NCI-H510A treated with DMSO at 0.1 percent for 48 hours (cell line): ENCODE measurements at regions not wholly inside any gene's neighbourhood (a gene's known extent, or its start where the extent isn't known, plus 50 kb on each side); places are given as distances from the start of the nearest gene placed in this dataset.
"Not testable (repeated sequence)": the region's sequence is repeated elsewhere in the genome, so short reads cannot be mapped to it uniquely, and the experiment has no call there.

Source experiments
- DNase-seq: peaks from one replicate; lab custom pipeline; 2025; lab: John Stamatoyannopoulos, UW

DNA sequence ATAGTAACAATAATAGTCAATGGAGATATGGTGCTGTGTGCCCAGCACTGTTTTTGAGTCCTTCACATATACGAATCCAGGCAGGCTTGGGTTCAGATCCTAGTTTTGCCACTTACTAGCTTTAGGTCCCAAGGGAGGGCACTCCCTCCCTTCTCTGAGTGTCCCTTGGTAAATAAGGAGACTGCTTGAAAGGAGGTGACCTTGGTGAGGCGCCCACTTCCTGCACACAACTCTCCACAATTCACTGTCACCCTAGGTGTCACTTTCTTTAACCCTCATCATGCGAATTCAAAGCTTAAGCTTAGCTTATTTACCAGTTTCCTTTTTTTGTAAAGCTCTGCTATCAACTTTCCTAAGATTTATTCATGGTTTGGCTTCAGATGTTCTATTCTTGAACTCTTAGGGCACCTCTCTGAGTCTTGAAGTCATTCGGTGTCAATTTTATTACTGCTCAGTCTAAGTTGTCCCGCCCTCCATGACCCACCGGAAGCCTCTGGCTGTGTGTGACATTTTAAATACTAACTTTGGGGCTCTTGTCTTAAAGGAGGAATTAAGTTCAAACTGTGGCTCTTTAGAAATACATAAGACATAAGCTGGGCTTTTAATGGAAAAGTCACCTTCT lies 170.7 kb upstream of the ZNF618 start:
- DNase-seq, result no peak

DNA sequence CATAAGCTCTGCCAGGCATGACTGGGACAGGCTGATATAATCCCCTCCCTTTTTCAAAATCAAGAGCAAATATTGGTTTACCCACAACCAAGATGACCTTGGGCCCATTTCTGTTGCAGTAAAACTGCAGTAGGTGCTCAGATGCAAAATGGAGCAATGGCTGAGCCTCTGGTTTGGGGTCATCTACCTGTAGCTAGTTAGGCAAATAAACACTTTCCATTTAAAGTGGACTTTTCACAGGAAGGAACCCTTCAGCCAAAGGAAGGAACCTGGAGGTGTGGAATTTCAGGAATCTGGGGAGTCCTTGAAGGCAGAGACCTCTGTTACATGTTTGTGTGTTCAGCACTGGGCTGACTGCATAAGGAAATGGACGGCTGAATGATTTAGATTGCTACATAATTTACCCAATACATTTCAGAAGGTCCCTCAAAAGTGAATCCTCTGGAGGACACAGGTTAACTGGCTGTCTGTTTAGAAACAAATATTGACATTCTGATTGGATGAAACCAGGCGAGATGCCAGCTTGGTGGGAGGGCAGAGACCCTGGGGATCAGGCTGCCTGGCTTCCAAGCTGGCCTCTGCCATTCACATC lies 170.1 kb upstream of the ZNF618 start:
- no peak for DNase-seq

DNA sequence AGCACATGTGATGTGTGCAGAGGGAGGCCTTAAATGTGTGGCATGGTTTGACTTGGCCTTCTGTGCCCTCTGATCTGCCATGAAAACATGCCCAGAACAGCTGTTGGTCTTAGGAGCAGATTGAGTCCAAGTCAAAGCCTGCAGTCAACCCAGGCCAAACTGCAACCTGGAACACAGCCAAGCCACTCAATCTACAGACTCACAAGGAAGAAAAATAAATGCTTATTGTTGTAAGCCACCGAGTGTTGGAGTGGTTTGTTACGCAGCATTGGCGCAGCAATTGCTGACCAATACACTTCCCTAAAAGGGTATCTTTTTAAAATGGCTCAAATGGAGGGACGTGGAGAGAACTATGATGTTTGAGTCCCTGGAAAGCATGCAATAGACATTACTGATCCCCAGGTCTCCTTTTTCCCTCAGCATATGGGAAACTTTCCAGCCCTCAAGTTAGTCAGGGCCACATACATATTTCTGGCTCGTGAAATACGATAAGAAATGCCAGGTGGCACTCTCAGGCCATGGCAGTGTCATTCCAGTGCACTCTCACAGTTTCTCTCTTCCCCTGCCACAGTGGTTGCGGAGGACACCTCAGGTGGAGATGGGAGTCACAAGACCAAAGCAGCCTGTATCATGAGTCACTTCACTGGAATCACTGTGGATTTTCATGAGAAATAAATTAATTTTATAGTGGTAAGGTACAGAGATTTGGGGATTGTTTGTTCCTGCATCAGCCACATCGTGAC lies 168.0 kb upstream of the ZNF618 start:
- no peak for DNase-seq

DNA sequence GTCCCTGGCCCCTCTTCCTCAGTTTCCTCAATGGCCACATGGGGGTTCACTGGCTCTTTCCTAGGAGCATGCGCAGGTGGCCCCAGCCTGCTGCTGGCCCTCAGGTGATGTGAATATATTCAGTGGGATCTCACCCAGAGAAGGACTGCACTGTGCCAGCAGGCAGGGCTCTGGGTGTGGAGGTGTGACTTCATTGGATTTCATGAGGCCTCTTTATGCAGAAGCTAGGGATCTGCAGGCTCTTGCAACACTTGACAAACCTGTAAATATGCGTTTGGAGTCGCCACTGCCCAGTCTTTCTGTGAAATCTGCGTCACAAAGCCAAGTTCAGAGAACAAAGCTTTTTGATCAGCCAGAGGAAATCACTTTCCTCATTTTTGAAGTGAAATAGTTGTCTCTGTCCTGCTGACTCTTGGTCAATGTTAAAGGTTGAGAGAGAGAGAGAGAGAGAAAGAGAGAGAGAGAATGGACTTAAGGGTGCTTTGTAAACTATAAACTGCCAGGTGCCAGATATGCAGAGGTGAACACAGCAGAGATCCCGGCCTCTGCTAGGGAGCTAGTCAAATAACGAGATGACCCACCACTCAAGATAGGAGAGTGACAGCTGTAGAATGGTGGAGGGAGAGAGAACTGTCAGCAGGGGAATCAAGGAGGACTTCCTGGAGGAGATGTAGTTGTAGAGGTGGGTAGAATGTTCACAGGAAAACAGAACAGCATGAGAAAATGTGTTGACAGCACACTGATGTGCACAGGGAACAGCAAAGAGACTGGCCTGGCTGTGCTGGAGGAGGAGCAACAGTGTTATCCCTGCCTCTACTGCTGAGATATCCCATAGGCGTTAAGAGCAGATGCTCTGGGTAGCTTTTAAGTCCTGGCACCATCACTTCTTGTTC lies 167.0 kb upstream of the ZNF618 start:
- DNase-seq, result no peak

DNA sequence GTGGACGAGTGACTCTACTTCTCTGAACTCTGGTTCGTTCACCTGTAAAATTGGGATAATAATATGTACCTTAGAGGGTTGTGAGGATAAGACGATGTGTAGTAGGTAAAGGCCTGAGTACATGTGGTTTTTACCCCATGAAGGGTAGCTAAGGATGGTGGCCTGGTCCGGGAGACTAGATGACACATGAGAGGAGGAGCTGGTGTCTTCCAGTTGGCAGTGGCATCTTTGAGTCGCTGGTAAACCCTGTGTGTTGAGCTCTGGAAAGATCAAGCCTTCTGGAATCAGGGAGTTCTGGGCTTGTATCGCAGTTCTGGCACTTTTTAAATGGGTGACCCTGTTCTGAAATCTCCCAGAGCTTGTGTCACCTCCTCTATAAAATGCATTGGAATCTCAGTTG lies 166.4 kb upstream of the ZNF618 start:
- DNase-seq, result no peak

DNA sequence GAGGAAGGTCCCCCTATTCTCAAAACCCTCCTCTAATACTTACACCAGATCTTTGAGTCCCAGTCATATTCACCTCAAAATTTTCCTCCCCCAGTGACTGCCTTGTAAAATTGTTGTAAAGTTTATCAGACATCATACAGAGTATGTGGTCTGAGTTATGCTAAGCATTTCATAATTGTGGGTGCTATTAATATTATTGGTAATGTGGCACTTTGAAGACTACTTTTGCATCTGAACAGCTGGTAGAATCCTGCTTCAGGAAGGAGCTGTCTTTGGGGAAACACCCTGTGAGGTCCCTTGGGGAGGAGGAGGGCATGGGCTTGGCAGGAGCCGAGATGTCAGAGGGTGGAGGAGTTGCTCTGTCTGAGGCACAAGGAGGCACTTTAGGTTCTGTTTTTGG lies 164.9 kb upstream of the ZNF618 start:
- no peak for DNase-seq

DNA sequence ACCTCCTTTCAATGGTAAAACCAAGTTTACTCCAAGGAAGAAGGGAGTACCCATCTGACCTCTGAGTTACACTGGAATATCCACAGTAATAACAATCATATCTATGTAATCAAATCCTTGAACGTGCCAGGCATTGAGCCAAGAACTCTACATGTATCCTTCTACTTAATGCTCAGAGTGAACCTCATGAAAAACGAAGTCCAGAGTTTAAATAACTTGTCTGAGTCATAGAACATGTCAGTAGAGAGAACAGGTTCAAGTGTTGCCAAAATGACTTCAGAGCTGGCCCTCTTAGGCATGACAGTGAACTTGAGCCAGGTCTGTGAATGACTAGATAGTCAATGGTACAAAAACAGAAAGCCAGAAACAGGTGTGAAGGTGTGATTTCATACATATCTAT lies 164.1 kb upstream of the ZNF618 start:
- DNase-seq, result no peak

DNA sequence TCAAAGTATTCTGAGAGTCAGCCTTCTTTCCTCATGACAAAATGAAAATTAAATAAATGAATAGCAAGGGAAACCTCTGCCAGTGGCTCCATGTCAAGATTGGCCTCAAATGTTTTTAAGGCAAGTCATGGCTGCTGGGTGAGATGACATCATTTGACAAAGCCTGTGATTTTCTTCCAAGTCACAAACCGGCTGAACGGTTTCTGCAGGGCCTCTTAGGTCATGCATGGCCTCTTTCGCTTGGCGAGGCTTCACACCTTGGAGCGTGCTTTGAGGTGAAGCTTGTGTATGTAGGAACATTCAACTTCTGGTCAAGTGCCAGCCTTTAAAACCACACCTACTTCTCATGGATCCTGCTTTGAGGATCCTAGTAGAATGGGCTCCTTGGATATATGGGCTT lies 161.0 kb upstream of the ZNF618 start:
- no peak for DNase-seq

DNA sequence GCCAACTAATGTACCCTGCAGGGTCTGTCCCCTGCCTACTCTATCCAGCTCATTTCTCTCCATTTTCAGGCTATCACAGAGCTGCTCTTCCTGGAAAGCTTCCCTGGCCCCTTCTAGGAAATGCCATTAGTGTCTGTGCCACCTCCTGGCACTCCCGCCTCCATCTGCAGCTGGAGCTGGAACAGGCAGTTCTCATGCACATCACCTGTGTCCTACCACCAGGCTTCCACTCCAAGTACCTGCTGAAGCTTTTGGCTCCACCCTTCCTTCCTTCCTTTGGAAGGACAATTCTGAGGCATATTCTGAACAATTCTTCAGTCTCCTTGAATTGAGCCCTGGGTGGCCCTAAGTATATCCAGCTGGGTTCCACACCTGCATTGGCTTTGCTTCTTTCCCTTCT lies 156.2 kb upstream of the ZNF618 start:
- no peak for DNase-seq

DNA sequence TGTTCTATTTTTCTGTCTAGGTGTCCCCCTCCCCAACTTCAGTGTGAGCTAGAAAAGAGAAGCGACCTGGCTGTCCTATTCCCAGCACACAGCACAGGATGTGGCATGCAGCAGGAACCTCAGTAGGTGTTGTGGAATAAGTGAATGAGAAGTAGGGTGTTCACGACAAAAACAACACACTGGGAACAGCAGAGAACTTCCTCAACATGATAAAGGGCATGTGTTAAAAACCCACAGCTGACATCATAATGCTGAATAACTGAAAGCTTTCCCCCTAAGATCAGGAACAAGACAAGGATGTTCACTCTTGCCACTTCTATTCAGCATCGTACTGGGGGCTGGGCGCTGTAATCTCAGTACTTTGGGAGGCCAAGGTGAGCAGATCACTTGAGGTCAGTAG lies 155.6 kb upstream of the ZNF618 start:
- no peak for DNase-seq

DNA sequence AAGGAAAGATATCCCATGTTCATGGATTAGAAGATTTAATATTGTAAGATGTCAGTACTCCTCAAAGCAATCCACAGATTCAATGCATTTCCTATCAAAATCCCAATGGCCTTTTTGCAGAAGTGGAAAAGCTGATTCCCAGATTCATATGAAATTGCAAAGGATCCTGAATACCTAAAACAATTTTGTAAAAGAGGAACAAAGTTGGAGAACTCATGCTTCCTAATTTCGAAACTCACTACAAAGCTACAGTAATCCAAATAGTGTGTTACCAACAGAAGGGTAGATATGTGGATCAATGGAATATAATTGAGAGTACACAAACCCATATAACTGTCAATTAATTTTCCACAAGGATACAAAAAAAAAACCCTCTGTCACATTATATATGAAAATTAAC lies 154.3 kb upstream of the ZNF618 start:
- DNase-seq, result no peak

DNA sequence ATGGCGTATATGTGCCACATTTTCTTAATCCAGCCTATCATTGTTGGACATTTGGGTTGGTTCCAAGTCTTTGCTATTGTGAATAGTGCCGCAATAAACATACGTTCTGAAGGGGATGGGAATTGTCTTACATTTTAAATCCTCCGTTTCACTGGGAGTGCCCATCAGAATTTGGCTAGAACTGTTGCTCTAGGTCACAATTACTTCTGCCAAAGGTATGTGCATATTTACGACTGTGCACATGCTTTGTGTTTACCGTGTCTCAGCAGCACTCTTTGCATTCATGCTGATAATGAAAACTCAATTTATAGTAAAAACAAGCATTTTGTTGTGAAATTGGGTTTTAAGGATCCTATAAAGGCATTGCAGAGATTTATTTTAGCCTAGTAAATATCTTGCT lies 151.9 kb upstream of the ZNF618 start:
- no peak for DNase-seq

DNA sequence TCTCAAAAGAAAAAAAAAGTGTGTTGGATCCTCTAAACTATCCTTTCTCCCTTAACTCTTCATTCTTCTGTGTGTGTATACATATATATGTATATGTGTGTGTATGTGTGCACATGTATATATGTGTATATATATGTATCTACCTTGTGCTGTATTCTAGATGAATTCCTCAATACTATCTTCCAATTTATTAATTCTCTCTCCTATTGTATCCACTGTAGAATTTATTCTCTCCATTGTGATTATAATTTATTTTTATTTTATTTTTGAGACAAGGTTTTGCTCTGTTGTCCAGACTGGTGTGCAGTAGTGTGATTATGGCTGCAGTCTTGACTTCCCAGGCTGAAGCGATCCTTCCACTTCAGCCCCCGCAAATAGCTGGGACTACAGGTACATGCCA lies 147.1 kb upstream of the ZNF618 start:
- no peak for DNase-seq

DNA sequence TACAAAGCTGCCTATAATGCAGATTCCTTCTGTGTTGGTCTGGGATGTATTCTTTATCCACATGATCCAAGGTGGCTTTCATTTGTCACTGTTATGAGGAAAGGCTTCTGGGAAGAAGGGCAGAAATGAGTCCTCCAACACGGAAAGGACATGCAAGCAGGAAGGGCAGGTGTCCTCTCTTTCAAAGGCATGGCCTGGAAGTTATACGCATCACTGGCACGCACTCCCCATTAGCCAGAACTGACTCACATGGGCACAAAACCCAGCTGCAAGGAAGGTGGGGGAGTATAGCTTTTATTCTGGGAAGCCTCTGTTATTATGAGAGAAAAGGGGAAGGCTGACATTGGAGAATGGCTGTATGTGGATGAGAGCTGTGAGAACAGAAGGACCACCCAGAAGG lies 141.3 kb upstream of the ZNF618 start:
- DNase-seq, result no peak

DNA sequence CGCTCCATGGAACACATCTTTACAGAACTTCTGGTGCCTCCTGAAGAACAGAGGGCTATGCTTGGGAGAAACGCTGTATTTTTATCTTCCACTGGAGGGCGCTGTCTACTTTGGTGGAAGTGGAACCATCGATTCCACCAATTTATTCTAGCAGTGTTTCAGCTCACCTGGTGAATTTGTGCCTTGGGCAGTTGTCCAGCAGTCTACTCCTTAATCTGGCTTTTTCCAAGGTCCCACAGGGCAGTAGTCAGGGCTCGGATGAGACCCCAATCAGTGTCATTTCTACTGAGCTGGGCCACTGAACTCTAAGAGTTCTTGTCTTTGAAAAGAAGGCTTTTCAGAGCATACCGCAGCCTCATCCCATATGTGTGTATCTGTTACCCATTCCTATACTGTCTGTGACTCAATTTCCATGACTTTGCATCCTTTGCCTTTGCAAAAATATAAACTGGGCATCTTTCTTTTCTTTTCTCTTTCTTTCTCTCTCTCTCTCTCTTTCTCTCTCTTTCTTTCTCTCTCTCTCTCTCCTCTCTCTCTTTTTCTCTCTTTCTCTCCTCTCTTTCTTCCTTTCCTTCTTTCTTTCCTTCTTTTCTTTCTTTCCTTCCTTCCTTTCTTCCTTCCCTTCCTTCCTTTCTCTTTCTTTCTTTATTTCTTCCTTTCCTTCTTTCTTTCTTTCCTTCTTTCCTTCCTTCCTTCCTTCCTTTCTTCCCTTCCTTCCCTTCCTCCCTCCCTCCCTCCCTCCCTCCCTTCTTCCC lies 138.4 kb upstream of the ZNF618 start:
- DNase-seq, result peak; percentile 61

DNA sequence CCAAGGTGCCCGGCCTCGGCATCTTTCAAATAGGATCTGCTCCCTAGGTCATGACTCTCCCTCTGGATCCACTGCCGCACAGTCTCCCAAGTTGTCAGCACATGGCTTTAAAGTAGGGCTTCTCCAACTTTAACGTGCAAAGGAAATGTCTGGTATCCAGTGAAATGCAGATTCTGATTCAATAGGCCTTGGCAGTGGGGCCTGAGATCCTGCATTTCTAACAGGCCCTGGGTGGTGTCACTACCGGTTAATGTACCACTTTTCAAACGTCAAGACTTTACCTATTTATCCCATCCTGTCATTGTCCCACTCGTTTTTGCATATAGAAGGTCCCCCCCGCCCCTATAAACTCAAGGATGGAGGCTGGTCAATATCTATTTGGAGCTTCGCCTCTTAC lies 137.6 kb upstream of the ZNF618 start:
- DNase-seq, result no peak

DNA sequence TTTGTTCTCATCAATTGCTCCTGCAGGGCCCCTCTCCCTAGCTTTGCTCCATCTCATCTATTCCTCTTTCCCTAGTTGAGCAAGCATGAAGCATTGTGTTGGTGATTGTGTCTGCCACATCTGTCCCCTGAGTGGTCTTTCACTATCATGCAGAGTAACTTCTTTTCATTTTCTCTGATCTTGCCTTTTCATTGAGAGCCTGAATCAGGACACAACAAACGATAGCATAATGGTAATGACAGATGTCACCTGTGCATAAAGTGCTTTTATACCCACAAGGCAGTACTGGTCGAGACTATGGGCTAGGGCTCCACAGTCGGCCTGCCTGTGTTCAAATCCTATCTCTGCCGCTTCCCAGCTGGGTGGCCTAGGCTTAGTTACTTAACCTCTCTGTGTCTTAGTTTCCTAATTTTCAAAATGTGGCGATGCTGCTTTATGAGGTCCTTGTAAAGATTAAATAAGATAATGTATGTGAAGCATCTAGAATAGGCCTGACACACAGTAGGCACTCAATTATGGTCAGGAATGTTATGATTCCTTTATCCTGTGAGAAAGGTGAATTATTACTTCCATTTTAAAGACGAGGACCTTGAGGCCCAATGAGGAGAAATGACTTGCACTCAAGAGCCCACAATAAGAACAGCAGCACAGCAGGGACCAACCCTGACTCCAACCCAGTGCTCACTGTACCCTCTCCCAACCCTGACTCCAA lies 137.1 kb upstream of the ZNF618 start:
- DNase-seq, result no peak

DNA sequence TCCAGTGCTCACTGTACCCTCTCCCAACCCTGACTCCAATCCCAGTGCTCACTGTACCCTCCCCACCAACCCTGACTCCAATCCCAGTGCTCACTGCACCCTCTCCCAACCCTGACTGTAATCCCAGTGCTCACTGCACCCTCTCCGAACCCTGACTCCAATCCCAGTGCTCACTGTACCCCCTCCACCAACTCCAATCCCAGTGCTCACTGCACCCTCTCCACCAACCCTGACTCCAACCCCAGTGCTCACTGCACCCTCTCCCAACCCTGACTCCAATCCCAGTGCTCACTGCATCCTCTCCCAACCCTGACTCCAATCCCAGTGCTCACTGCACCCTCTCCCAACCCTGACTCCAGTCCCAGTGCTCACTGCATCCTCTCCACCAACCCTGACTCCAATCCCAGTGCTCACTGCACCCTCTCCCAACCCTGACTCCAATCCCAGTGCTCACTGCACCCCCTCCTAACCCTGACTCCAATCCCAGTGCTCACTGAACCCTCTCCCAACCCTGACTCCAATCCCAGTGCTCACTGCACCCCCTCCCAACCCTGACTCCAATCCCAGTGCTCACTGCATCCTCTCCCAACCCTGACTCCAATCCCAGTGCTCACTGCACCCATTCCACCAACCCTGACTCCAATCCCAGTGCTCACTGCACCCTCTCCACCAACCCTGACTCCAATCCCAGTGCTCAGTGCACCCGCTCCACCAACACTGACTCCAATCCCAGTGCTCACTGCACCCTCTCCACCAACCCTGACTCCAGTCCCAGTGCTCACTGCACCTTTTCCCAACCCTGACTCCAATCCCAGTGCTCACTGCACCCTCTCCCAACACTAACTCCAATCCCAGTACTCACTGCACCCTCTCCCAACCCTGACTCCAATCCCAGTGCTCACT lies 136.3 kb upstream of the ZNF618 start:
- DNase-seq, result not testable (repeated sequence)

DNA sequence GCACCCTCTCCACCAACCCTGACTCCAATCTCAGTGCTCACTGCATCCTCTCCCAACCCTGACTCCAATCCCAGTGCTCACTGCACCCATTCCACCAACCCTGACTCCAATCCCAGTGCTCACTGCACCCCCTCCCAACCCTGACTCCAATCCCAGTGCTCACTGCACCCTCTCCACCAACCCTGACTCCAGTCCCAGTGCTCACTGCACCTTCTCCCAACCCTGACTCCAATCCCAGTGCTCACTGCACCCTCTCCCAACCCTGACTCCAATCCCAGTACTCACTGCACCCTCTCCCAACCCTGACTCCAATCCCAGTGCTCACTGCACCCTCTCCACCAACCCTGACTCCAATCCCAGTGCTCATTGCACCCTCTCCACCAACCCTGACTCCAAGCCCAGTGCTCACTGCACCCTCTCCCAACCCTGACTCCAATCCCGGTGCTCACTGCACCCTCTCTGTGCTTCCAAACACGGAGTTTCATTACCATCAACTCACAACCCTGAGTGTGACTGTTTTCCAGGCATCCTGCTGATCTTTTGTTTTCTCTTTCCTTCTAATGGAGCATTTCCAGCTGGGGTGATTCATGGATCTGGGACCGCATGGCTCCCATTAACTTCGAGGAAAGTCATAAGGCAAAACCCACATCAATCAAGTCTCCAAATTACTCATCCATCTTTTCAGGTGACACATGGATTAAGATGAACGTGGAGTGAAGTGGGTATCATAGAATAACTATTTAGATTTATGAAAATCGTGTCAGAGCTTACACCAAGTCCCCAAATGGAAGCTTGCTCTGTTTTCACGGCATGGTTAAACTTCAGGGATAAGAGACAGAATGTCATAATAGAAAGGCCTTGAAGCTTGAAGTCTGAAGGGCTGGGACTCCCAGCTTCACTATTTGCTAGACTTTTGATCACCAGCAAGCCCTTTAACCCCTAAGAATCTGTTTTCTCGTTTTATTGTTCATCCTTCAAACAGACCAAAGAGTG lies 135.3 kb upstream of the ZNF618 start:
- DNase-seq, result not testable (repeated sequence)
